WTC11 (cell line): ENCODE measurements at regions not wholly inside any gene's neighbourhood (a gene's known extent, or its start where the extent isn't known, plus 50 kb on each side); places are given as distances from the start of the nearest gene placed in this dataset.

Experiments
- ATAC-seq: fragments of 200-7000 bp; cut with Tn5 transposase; 2 replicates; pipeline ENCODE4 v1.10.0; 2021; ENCODE audit warnings: mild to moderate bottlenecking, moderate library complexity
- CTCF ChIA-PET: fragments of 300-600 bp; sonication (Branson Sonifier 250); formaldehyde crosslinking; loops from one replicate; lab custom pipeline; 2021; ENCODE audit warnings: antibody characterized with exemption; lab: Charles Lee
- POLR2A ChIA-PET: fragments of 350-600 bp; sonication (Branson Sonifier 250); formaldehyde crosslinking; loops from one replicate; lab custom pipeline; 2021; ENCODE audit warnings: antibody characterized with exemption; lab: Charles Lee
- DNase-seq: peaks from one replicate; pipeline ENCODE4 v3.0.0; 2021; ENCODE audit warnings: low spot score
- H3K27ac Mint-ChIP-seq: 2 replicates; pipeline ENCODE4 v1.8.0; 2021; ENCODE audit warnings: mixed read lengths
- H3K27me3 Mint-ChIP-seq: 2 replicates; pipeline ENCODE4 v1.8.0; 2021; ENCODE audit warnings: low read depth, mild to moderate bottlenecking, moderate library complexity, mixed read lengths
- H3K36me3 Mint-ChIP-seq: 2 replicates; pipeline ENCODE4 v1.8.0; 2021; ENCODE audit warnings: mixed read lengths
- H3K4me1 Mint-ChIP-seq: 2 replicates; pipeline ENCODE4 v1.8.0; 2022; ENCODE audit warnings: mixed read lengths
- H3K4me3 Mint-ChIP-seq: 2 replicates; pipeline ENCODE4 v1.8.0; 2021; ENCODE audit warnings: mild to moderate bottlenecking, moderate library complexity, mixed read lengths
- H3K9me3 Mint-ChIP-seq: 2 replicates; pipeline ENCODE4 v1.8.0; 2021; ENCODE audit warnings: mixed read lengths
- CREB1 ChIP-seq: sonication (generic); formaldehyde crosslinking; IDR thresholded peaks from 2 replicates; pipeline ENCODE4 v1.8.0; 2023; ENCODE audit warnings: mild to moderate bottlenecking, missing genetic modification reagents
- CREM ChIP-seq: sonication (generic); formaldehyde crosslinking; IDR thresholded peaks from 2 replicates; pipeline ENCODE4 v1.8.1; 2022; ENCODE audit warnings: mild to moderate bottlenecking, missing genetic modification reagents, moderate library complexity
- ELF4 ChIP-seq: sonication (generic); formaldehyde crosslinking; IDR thresholded peaks from 2 replicates; pipeline ENCODE4 v1.8.1; 2022; ENCODE audit warnings: low read depth, mild to moderate bottlenecking, moderate library complexity, missing genetic modification reagents
- GRHL2 ChIP-seq: fragments of 250-450 bp; sonication (Bioruptor Pico); IDR thresholded peaks from 2 replicates; pipeline ENCODE4 v1.8.0; 2022; ENCODE audit warnings: mild to moderate bottlenecking, moderate library complexity; ENCODE audit not compliant: insufficient replicate concordance, severe bottlenecking
- JAZF1 ChIP-seq: fragments of 250-450 bp; sonication (Bioruptor Pico); IDR thresholded peaks from 2 replicates; pipeline ENCODE4 v1.9.0; 2021; ENCODE audit warnings: moderate library complexity, mild to moderate bottlenecking, inconsistent platforms
- MLX ChIP-seq: sonication (generic); formaldehyde crosslinking; IDR thresholded peaks from 2 replicates; pipeline ENCODE4 v1.8.1; 2023; ENCODE audit warnings: mild to moderate bottlenecking, missing genetic modification reagents, moderate library complexity
- PRDM15 ChIP-seq: sonication (generic); formaldehyde crosslinking; IDR thresholded peaks from 2 replicates; pipeline ENCODE4 v1.8.0; 2022; ENCODE audit warnings: missing genetic modification reagents
- PREB ChIP-seq: sonication (generic); formaldehyde crosslinking; IDR thresholded peaks from 2 replicates; pipeline ENCODE4 v1.8.1; 2022; ENCODE audit warnings: mild to moderate bottlenecking, missing genetic modification reagents, moderate library complexity, borderline replicate concordance
- RORB ChIP-seq: fragments of 250-450 bp; sonication (Bioruptor Pico); IDR thresholded peaks from 2 replicates; pipeline ENCODE4 v1.9.0; 2021; ENCODE audit warnings: mild to moderate bottlenecking
- SMAD3 ChIP-seq: sonication (generic); formaldehyde crosslinking; IDR thresholded peaks from 2 replicates; pipeline ENCODE4 v1.8.0; 2022; ENCODE audit warnings: missing genetic modification reagents, mild to moderate bottlenecking, borderline replicate concordance
- SMAD4 ChIP-seq: sonication (generic); formaldehyde crosslinking; IDR thresholded peaks from 2 replicates; pipeline ENCODE4 v1.8.0; 2022; ENCODE audit warnings: mild to moderate bottlenecking, missing genetic modification reagents
- SP1 ChIP-seq: sonication (generic); formaldehyde crosslinking; conservative IDR thresholded peaks from 2 replicates; pipeline ENCODE4 v1.8.1; 2022; ENCODE audit warnings: missing genetic modification reagents
- STAT6 ChIP-seq: sonication (generic); formaldehyde crosslinking; conservative IDR thresholded peaks from 2 replicates; pipeline ENCODE4 v1.8.1; 2023; ENCODE audit warnings: mild to moderate bottlenecking, low read depth, missing genetic modification reagents, moderate library complexity
- TCF7 ChIP-seq: sonication (generic); formaldehyde crosslinking; IDR thresholded peaks from 2 replicates; pipeline ENCODE4 v1.8.0; 2022; ENCODE audit warnings: mild to moderate bottlenecking, low read depth, missing genetic modification reagents, moderate library complexity
- USF2 ChIP-seq: sonication (generic); formaldehyde crosslinking; IDR thresholded peaks from 2 replicates; pipeline ENCODE4 v1.8.1; 2023; ENCODE audit warnings: mild to moderate bottlenecking, missing genetic modification reagents, moderate library complexity
- ZBTB43 ChIP-seq: sonication (generic); formaldehyde crosslinking; IDR thresholded peaks from 2 replicates; pipeline ENCODE4 v1.8.1; 2023; ENCODE audit warnings: mild to moderate bottlenecking, missing genetic modification reagents
- ZMAT4 ChIP-seq: fragments of 250-450 bp; sonication (Bioruptor Pico); IDR thresholded peaks from 2 replicates; pipeline ENCODE4 v1.9.0; 2021; ENCODE audit warnings: mild to moderate bottlenecking
- ZNF232 ChIP-seq: sonication (generic); formaldehyde crosslinking; IDR thresholded peaks from 2 replicates; pipeline ENCODE4 v1.8.0; 2022; ENCODE audit warnings: mild to moderate bottlenecking, missing genetic modification reagents
- ZNF425 ChIP-seq: fragments of 250-450 bp; sonication (Bioruptor Pico); conservative IDR thresholded peaks from 2 replicates; pipeline ENCODE4 v1.9.0; 2021; ENCODE audit warnings: mild to moderate bottlenecking
- ZNF671 ChIP-seq: fragments of 250-450 bp; sonication (Bioruptor Pico); IDR thresholded peaks from 2 replicates; pipeline ENCODE4 v1.8.0; 2021; ENCODE audit warnings: mild to moderate bottlenecking

- Mint-ChIP-seq H3K27me3 (no peaks in the 10 kb centered on the region), H3K4me1 (peaks cover 6% of the 10 kb centered on the region), H3K27ac (no peak overlapping the region), H3K4me3 (no peak overlapping the region), H3K36me3 (no peaks in the 10 kb centered on the region), H3K9me3 (0 out of 2 replicates have a peak, but pooled peaks cover 6% of the 10 kb centered on the region)
- ChIA-PET POLR2A (no interaction called here), CTCF (no interaction called here)
- DNase-seq (no peak), ATAC-seq (no peak)
- no peak for TF ChIP-seq ZNF671
- no peak for TF ChIP-seq SMAD3 (CRISPR knock-in tag)
- TF ChIP-seq CREB1: no peak
- TF ChIP-seq JAZF1: no peak
Measured at GRCh38 chr22:48098921-48099245, 1336.4 kb downstream of the TBC1D22A start.

- Mint-ChIP-seq H3K27me3 (no peaks in the 10 kb centered on the region), H3K36me3 (no peaks in the 10 kb centered on the region), H3K9me3 (0 out of 2 replicates have a peak, but pooled peaks cover 6% of the 10 kb centered on the region), H3K4me3 (no peak overlapping the region), H3K4me1 (peaks cover 6% of the 10 kb centered on the region), H3K27ac (no peak overlapping the region)
- no peak for DNase-seq
- ChIA-PET POLR2A (no interaction called here), CTCF (no interaction called here)
- ATAC-seq: no peak
- TF ChIP-seq ZBTB43 (CRISPR knock-in tag): no peak
- TF ChIP-seq ELF4 (CRISPR knock-in tag): no peak
- no peak for TF ChIP-seq MLX (CRISPR knock-in tag)
- TF ChIP-seq RORB (CRISPR knock-in tag): no peak
- no peak for TF ChIP-seq SMAD4
- no peak for TF ChIP-seq GRHL2 (CRISPR knock-in tag)
- TF ChIP-seq ZNF425 (CRISPR knock-in tag): no peak
- no peak for TF ChIP-seq CREM (CRISPR knock-in tag)
- no peak for TF ChIP-seq USF2 (CRISPR knock-in tag)
- TF ChIP-seq TCF7: no peak
- no peak for TF ChIP-seq PRDM15 (CRISPR knock-in tag)
- no peak for TF ChIP-seq PREB (CRISPR knock-in tag)
- no peak for TF ChIP-seq ZMAT4 (CRISPR knock-in tag)
- TF ChIP-seq ZNF232: no peak
- no peak for TF ChIP-seq SP1 (CRISPR knock-in tag)
- TF ChIP-seq STAT6: no peak
Measured at GRCh38 chr22:48098243-48098920, 1335.9 kb downstream of the TBC1D22A start.
